ENCODE measurements at regions not wholly inside any gene's neighbourhood (a gene's known extent, or its start where the extent isn't known, plus 50 kb on each side); places are given as distances from the start of the nearest gene placed in this dataset.

DNA sequence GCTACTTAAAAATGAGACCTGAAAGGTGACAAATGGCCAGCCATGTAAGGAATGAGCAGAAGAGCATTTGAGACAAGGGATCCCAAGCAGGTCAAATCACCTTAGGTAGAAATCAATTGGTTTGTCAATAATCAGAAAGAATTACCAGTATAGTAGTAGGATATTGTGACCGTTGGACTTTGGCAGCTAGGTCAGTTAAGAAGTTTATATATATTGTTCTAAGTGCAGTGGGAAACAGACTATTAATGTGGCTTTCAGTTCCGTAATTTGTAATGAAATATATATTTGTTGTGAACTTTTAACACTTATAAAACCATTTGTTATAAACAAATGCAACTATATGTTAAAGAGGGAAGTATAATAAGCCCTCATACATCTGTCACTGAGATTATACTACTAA lies 807.9 kb upstream of the SPRY2 start:
- TF ChIP-seq, protein P1, sequence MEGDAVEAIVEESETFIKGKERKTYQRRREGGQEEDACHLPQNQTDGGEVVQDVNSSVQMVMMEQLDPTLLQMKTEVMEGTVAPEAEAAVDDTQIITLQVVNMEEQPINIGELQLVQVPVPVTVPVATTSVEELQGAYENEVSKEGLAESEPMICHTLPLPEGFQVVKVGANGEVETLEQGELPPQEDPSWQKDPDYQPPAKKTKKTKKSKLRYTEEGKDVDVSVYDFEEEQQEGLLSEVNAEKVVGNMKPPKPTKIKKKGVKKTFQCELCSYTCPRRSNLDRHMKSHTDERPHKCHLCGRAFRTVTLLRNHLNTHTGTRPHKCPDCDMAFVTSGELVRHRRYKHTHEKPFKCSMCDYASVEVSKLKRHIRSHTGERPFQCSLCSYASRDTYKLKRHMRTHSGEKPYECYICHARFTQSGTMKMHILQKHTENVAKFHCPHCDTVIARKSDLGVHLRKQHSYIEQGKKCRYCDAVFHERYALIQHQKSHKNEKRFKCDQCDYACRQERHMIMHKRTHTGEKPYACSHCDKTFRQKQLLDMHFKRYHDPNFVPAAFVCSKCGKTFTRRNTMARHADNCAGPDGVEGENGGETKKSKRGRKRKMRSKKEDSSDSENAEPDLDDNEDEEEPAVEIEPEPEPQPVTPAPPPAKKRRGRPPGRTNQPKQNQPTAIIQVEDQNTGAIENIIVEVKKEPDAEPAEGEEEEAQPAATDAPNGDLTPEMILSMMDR (IDR thresholded peaks at IDR 0.05; ENCODE audit: poor library complexity): no peak
- no peak for TF ChIP-seq EZH2phosphoT487 (IDR thresholded peaks at IDR 0.05; ENCODE audit: low read depth, severe bottlenecking, unreplicated experiment)

Measured in hepatocyte (in vitro differentiated cells).